ENCODE measurements at regions not wholly inside any gene's neighbourhood (a gene's known extent, or its start where the extent isn't known, plus 50 kb on each side); places are given as distances from the start of the nearest gene placed in this dataset.
"Not testable (repeated sequence)": the region's sequence is repeated elsewhere in the genome, so short reads cannot be mapped to it uniquely, and the experiment has no call there.

- Mint-ChIP-seq H3K9me3 (no peaks in the 10 kb centered on the region), H3K27me3 (no peaks in the 10 kb centered on the region), H3K4me3 (no peak overlapping the region), H3K4me1 (ENCODE audit: unreplicated experiment) (no peaks in the 10 kb centered on the region), H3K36me3 (no peaks in the 10 kb centered on the region), H3K27ac (no peak overlapping the region)
- no peak for TF ChIP-seq CTCF (conservative IDR thresholded peaks at IDR 0.05)
- DNase-seq (ENCODE audit: extremely low spot score, unreplicated experiment): no peak
Measured at GRCh38 chr3:145259166-145259880, 901.7 kb downstream of the PLOD2 start.

GRCh38 chr3:145263458-145263857 is 897.5 kb downstream of the PLOD2 start:
- H3K27me3 Mint-ChIP-seq; H3K27ac Mint-ChIP-seq; DNase-seq (ENCODE audit: extremely low spot score, unreplicated experiment); H3K4me1 Mint-ChIP-seq (ENCODE audit: unreplicated experiment); H3K4me3 Mint-ChIP-seq; H3K9me3 Mint-ChIP-seq; H3K36me3 Mint-ChIP-seq: not testable (repeated sequence)

- Mint-ChIP-seq H3K4me3 (no peak overlapping the region), H3K27me3 (no peaks in the 10 kb centered on the region), H3K27ac (no peak overlapping the region), H3K4me1 (ENCODE audit: unreplicated experiment) (no peaks in the 10 kb centered on the region), H3K36me3 (no peaks in the 10 kb centered on the region), H3K9me3 (no peaks in the 10 kb centered on the region)
- DNase-seq (ENCODE audit: extremely low spot score, unreplicated experiment): no peak
- TF ChIP-seq CTCF (conservative IDR thresholded peaks at IDR 0.05): no peak
Measured at GRCh38 chr3:145266368-145266767, 894.6 kb downstream of the PLOD2 start.

GRCh38 chr3:145269106-145269505 is 891.9 kb downstream of the PLOD2 start:
- H3K27me3 Mint-ChIP-seq: no peaks in the 10 kb centered on the region

GRCh38 chr3:145272684-145273083 is 888.3 kb downstream of the PLOD2 start:
- no peaks in the 10 kb centered on the region for H3K36me3 Mint-ChIP-seq
- no peak for DNase-seq (ENCODE audit: extremely low spot score, unreplicated experiment)
- TF ChIP-seq CTCF (conservative IDR thresholded peaks at IDR 0.05): no peak
- H3K27me3 Mint-ChIP-seq: no peaks in the 10 kb centered on the region
- H3K4me1 Mint-ChIP-seq (ENCODE audit: unreplicated experiment): no peaks in the 10 kb centered on the region
- no peak overlapping the region for H3K27ac Mint-ChIP-seq
- no peak overlapping the region for H3K4me3 Mint-ChIP-seq
- no peaks in the 10 kb centered on the region for H3K9me3 Mint-ChIP-seq

More at GRCh38 chr3:145269106-145269505, 891.9 kb downstream of the PLOD2 start:
- Mint-ChIP-seq H3K4me3 (no peak overlapping the region), H3K36me3 (no peaks in the 10 kb centered on the region), H3K27ac (no peak overlapping the region), H3K9me3 (no peaks in the 10 kb centered on the region), H3K4me1 (ENCODE audit: unreplicated experiment) (no peaks in the 10 kb centered on the region)
- TF ChIP-seq CTCF (conservative IDR thresholded peaks at IDR 0.05): no peak
- DNase-seq (ENCODE audit: extremely low spot score, unreplicated experiment): no peak

GRCh38 chr3:145282505-145282904 is 878.5 kb downstream of the PLOD2 start:
- H3K36me3 Mint-ChIP-seq: no peaks in the 10 kb centered on the region
- TF ChIP-seq CTCF (conservative IDR thresholded peaks at IDR 0.05): no peak
- H3K27ac Mint-ChIP-seq: no peak overlapping the region
- peaks cover 6% of the 10 kb centered on the region for H3K9me3 Mint-ChIP-seq
- no peak for DNase-seq (ENCODE audit: extremely low spot score, unreplicated experiment)
- no peak overlapping the region for H3K4me3 Mint-ChIP-seq
- H3K4me1 Mint-ChIP-seq (ENCODE audit: unreplicated experiment): no peaks in the 10 kb centered on the region
- no peaks in the 10 kb centered on the region for H3K27me3 Mint-ChIP-seq
